ENCODE measurements at regions not wholly inside any gene's neighbourhood (a gene's known extent, or its start where the extent isn't known, plus 50 kb on each side); places are given as distances from the start of the nearest gene placed in this dataset.

GRCh38 chr13:68064001-68064770 is 834.0 kb upstream of the PCDH9 start:
- no peaks in the 10 kb centered on the region for H3K27me3 ChIP-seq (ENCODE audit: control insufficient read depth in 4 of 4, insufficient read depth in 4 of 4, low read length in 3 of 4)
- TF ChIP-seq, protein P1, sequence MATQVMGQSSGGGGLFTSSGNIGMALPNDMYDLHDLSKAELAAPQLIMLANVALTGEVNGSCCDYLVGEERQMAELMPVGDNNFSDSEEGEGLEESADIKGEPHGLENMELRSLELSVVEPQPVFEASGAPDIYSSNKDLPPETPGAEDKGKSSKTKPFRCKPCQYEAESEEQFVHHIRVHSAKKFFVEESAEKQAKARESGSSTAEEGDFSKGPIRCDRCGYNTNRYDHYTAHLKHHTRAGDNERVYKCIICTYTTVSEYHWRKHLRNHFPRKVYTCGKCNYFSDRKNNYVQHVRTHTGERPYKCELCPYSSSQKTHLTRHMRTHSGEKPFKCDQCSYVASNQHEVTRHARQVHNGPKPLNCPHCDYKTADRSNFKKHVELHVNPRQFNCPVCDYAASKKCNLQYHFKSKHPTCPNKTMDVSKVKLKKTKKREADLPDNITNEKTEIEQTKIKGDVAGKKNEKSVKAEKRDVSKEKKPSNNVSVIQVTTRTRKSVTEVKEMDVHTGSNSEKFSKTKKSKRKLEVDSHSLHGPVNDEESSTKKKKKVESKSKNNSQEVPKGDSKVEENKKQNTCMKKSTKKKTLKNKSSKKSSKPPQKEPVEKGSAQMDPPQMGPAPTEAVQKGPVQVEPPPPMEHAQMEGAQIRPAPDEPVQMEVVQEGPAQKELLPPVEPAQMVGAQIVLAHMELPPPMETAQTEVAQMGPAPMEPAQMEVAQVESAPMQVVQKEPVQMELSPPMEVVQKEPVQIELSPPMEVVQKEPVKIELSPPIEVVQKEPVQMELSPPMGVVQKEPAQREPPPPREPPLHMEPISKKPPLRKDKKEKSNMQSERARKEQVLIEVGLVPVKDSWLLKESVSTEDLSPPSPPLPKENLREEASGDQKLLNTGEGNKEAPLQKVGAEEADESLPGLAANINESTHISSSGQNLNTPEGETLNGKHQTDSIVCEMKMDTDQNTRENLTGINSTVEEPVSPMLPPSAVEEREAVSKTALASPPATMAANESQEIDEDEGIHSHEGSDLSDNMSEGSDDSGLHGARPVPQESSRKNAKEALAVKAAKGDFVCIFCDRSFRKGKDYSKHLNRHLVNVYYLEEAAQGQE (IDR thresholded peaks at IDR 0.05): no peak
- no peak for TF ChIP-seq HNF4G (IDR thresholded peaks at IDR 0.05)
- TF ChIP-seq SP1 (IDR thresholded peaks at IDR 0.05): no peak
- TF ChIP-seq MAX (IDR thresholded peaks at IDR 0.05): no peak
- TF ChIP-seq ATF3 (IDR thresholded peaks at IDR 0.05): no peak
- TF ChIP-seq EGR1 (IDR thresholded peaks at IDR 0.05; ENCODE audit: low read depth in 2 of 2): no peak
- no peak for TF ChIP-seq NR2F2 (IDR thresholded peaks at IDR 0.05)
- no peak for TF ChIP-seq JUND (IDR thresholded peaks at IDR 0.05)
- TF ChIP-seq TAF1 (conservative IDR thresholded peaks at IDR 0.05): no peak
- TF ChIP-seq HNF4A (conservative IDR thresholded peaks at IDR 0.05): no peak
- TF ChIP-seq FOXA1 (IDR thresholded peaks at IDR 0.05): no peak
- H3K36me3 ChIP-seq (ENCODE audit: control insufficient read depth in 4 of 4, insufficient read depth in 3 of 4, low read depth in 1 of 4, low read length in 3 of 4): no peaks in the 10 kb centered on the region
- DNase-seq (ENCODE audit: low spot score): no peak
- H3K27ac ChIP-seq (ENCODE audit: low read depth in 1 of 2, low read length in 2 of 2): no peak overlapping the region
- no peak overlapping the region for H3K4me3 ChIP-seq (ENCODE audit: low read depth in 1 of 3, low read length in 3 of 3)
- no peak overlapping the region for H3K9ac ChIP-seq (ENCODE audit: low read depth in 1 of 2, low read length in 2 of 2)
- H3K9me3 ChIP-seq (ENCODE audit: control insufficient read depth in 4 of 4, low read length in 3 of 4): no peaks in the 10 kb centered on the region
- peaks cover 0 to 8% (median 6%) of the 10 kb centered on the region in 4 donors for H3K4me1 ChIP-seq (ENCODE audit: control insufficient read depth in 4 of 4, insufficient read depth in 4 of 4, low read length in 3 of 4)
- 75% methylated on average over 4 of the region's 4 CpGs for WGBS

DNA sequence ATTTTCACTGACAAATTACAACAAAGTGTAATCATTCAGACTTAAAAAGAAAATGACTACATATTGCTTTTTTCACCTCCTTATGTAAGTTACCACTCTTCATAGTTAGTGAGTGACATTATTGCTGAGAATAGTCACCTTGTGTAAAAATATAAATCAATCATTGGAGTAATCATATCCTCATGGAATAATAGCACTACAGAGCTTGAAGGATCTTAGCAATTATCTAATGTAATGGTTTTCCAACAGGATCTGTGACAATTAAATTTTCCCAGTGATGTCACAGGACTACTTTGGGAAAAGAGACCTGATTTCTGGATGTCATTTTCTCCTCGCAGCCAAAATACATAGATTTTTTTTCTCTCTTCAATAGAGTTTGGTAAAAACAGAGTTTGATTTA is 833.0 kb upstream of the PCDH9 start:
- Histone ChIP-seq H3K27me3 (ENCODE audit: control insufficient read depth in 4 of 4, insufficient read depth in 4 of 4, low read length in 3 of 4) (no peaks in the 10 kb centered on the region), H3K36me3 (ENCODE audit: control insufficient read depth in 4 of 4, insufficient read depth in 3 of 4, low read depth in 1 of 4, low read length in 3 of 4) (no peaks in the 10 kb centered on the region), H3K9me3 (ENCODE audit: control insufficient read depth in 4 of 4, low read length in 3 of 4) (no peaks in the 10 kb centered on the region), H3K27ac (ENCODE audit: low read depth in 1 of 2, low read length in 2 of 2) (no peak overlapping the region), H3K4me1 (ENCODE audit: control insufficient read depth in 4 of 4, insufficient read depth in 4 of 4, low read length in 3 of 4) (peaks cover 2 to 11% (median 6%) of the 10 kb centered on the region in 4 donors), H3K9ac (ENCODE audit: low read depth in 1 of 2, low read length in 2 of 2) (no peak overlapping the region), H3K4me3 (ENCODE audit: low read depth in 1 of 3, low read length in 3 of 3) (no peak overlapping the region)
- TF ChIP-seq SP1 (IDR thresholded peaks at IDR 0.05) (no peak), MAX (IDR thresholded peaks at IDR 0.05) (no peak), TAF1 (conservative IDR thresholded peaks at IDR 0.05) (no peak), NR2F2 (IDR thresholded peaks at IDR 0.05) (no peak), HNF4A (conservative IDR thresholded peaks at IDR 0.05) (no peak), ATF3 (IDR thresholded peaks at IDR 0.05) (no peak), HNF4G (IDR thresholded peaks at IDR 0.05) (no peak), JUND (IDR thresholded peaks at IDR 0.05) (no peak), FOXA1 (IDR thresholded peaks at IDR 0.05) (no peak), ZBTB33 (IDR thresholded peaks at IDR 0.05) (no peak), YY1 (IDR thresholded peaks at IDR 0.05) (no peak), FOXA2 (IDR thresholded peaks at IDR 0.05) (no peak), GABPA (IDR thresholded peaks at IDR 0.05 in 1 of 2, conservative IDR thresholded peaks at IDR 0.05 in 1 of 2) (no peak), RXRA (IDR thresholded peaks at IDR 0.05) (no peak), EGR1 (IDR thresholded peaks at IDR 0.05; ENCODE audit: low read depth in 2 of 2) (no peak), RAD21 (IDR thresholded peaks at IDR 0.05) (no peak)
- TF ChIP-seq, protein P1 (IDR thresholded peaks at IDR 0.05): no peak
- TF ChIP-seq, protein P2, sequence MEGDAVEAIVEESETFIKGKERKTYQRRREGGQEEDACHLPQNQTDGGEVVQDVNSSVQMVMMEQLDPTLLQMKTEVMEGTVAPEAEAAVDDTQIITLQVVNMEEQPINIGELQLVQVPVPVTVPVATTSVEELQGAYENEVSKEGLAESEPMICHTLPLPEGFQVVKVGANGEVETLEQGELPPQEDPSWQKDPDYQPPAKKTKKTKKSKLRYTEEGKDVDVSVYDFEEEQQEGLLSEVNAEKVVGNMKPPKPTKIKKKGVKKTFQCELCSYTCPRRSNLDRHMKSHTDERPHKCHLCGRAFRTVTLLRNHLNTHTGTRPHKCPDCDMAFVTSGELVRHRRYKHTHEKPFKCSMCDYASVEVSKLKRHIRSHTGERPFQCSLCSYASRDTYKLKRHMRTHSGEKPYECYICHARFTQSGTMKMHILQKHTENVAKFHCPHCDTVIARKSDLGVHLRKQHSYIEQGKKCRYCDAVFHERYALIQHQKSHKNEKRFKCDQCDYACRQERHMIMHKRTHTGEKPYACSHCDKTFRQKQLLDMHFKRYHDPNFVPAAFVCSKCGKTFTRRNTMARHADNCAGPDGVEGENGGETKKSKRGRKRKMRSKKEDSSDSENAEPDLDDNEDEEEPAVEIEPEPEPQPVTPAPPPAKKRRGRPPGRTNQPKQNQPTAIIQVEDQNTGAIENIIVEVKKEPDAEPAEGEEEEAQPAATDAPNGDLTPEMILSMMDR (IDR thresholded peaks at IDR 0.05; ENCODE audit: low read depth, low read length, missing input control): no peak
- WGBS: 87% methylated on average over 1 of the region's 1 CpG
- no peak for DNase-seq (ENCODE audit: low spot score)
